ENCODE measurements at regions not wholly inside any gene's neighbourhood (a gene's known extent, or its start where the extent isn't known, plus 50 kb on each side); places are given as distances from the start of the nearest gene placed in this dataset.

DNA sequence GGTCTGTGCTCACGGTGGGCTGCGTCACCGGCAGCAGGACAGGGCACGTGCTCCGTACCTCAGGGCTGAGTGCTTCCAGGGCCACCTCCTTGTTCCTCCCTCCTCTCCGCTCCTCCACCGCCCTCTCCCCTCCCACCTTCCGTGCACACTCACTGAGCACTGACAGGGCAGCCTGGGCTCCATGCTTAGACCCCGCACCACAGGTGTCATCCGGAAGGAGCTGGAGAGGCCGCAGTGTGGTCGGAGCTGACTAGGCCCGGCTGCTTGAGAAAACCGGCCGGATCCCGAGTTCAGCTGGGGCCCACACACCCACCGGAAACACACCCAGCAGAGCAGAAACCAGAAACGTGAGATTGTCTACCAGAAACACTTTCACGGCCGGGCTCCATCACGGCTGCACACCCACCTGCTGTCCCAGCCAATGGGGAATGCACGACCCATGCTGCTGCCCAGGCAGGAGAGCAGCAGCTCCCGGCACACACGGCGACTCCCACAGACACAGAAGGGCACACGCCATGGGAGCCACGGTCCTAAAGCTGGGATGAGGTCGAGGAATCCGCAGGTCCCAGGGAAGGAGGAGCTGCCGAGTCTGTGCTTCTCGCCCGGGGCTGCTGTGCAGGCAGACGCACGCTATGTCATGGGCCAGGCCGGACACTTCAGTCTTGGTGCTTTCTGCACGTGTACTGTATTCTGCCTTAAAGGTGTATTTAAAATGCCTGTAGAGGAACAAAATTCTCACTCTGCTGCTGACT lies 55.0 kb upstream of the ZNF469 start:
- TF ChIP-seq CTCF (IDR thresholded peaks at IDR 0.05) (no peak), GATA3 (IDR thresholded peaks at IDR 0.05; ENCODE audit: borderline replicate concordance) (no peak), POLR2A (IDR thresholded peaks at IDR 0.05; ENCODE audit: low read length) (no peak), ZFP36 (IDR thresholded peaks at IDR 0.05; ENCODE audit: borderline replicate concordance, partially characterized antibody) (no peak), MAFK (IDR thresholded peaks at IDR 0.05; ENCODE audit: partially characterized antibody) (no peak), RFX5 (IDR thresholded peaks at IDR 0.05) (no peak)
- TF ChIP-seq, protein P1, sequence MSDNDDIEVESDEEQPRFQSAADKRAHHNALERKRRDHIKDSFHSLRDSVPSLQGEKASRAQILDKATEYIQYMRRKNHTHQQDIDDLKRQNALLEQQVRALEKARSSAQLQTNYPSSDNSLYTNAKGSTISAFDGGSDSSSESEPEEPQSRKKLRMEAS (IDR thresholded peaks at IDR 0.05): no peak
